HG02759 (cell line): ENCODE measurements at regions not wholly inside any gene's neighbourhood (a gene's known extent, or its start where the extent isn't known, plus 50 kb on each side); places are given as distances from the start of the nearest gene placed in this dataset.

Experiments
- ATAC-seq: cut with Tn5 transposase; IDR thresholded peaks from one replicate; pipeline ENCODE4 v1.9.1; 2021; ENCODE audit warnings: mild to moderate bottlenecking, moderate library complexity; ENCODE audit not compliant: unreplicated experiment

- no peak for ATAC-seq
These were observed 167.1 kb downstream of the ZBTB18 start for GRCh38 chr1:244218220-244218619.

- no peak for ATAC-seq
These were observed 168.1 kb downstream of the ZBTB18 start for GRCh38 chr1:244219149-244219548.

GRCh38 chr1:244219802-244220201 is 168.7 kb downstream of the ZBTB18 start:
- no peak for ATAC-seq

- no peak for ATAC-seq
These were observed 169.3 kb downstream of the ZBTB18 start for GRCh38 chr1:244220410-244220809.

- no peak for ATAC-seq
These were observed 170.9 kb downstream of the ZBTB18 start for GRCh38 chr1:244221991-244222390.

- no peak for ATAC-seq
These were observed 173.7 kb downstream of the ZBTB18 start for GRCh38 chr1:244224487-244225430.

GRCh38 chr1:244226435-244226834 is 175.4 kb downstream of the ZBTB18 start:
- no peak for ATAC-seq

- ATAC-seq, result no peak
These were observed 179.4 kb downstream of the ZBTB18 start for GRCh38 chr1:244230470-244230869.

GRCh38 chr1:244231193-244231571 is 180.1 kb downstream of the ZBTB18 start:
- ATAC-seq, result no peak

GRCh38 chr1:244231572-244232315 is 180.7 kb downstream of the ZBTB18 start:
- ATAC-seq, result no peak

GRCh38 chr1:244234009-244234643 is 183.0 kb downstream of the ZBTB18 start:
- no peak for ATAC-seq

- ATAC-seq, result no peak
These were observed 184.1 kb downstream of the ZBTB18 start for GRCh38 chr1:244235157-244235556.

GRCh38 chr1:244236101-244236500 is 185.0 kb downstream of the ZBTB18 start:
- ATAC-seq, result no peak

GRCh38 chr1:244236721-244237120 is 185.6 kb downstream of the ZBTB18 start:
- ATAC-seq, result no peak

- ATAC-seq, result no peak
These were observed 186.4 kb downstream of the ZBTB18 start for GRCh38 chr1:244237445-244237844.

GRCh38 chr1:244239261-244239770 is 188.2 kb downstream of the ZBTB18 start:
- ATAC-seq, result peak; percentile 57

- no peak for ATAC-seq
These were observed 190.4 kb downstream of the ZBTB18 start for GRCh38 chr1:244241438-244241837.

GRCh38 chr1:244242446-244242845 is 191.4 kb downstream of the ZBTB18 start:
- ATAC-seq, result no peak

- ATAC-seq, result no peak
These were observed 195.3 kb downstream of the ZBTB18 start for GRCh38 chr1:244246334-244246733.

- no peak for ATAC-seq
These were observed 197.3 kb downstream of the ZBTB18 start for GRCh38 chr1:244248426-244248825.

- ATAC-seq, result no peak
These were observed 199.5 kb downstream of the ADSS2 start for GRCh38 chr1:244252211-244252610.
